ENCODE measurements at regions not wholly inside any gene's neighbourhood (a gene's known extent, or its start where the extent isn't known, plus 50 kb on each side); places are given as distances from the start of the nearest gene placed in this dataset.

GRCh38 chr13:90447034-90447733, 900.3 kb upstream of the MIR17HG start:
- no peak for TF ChIP-seq CTCF (IDR thresholded peaks at IDR 0.05 in 2 of 3, conservative IDR thresholded peaks at IDR 0.05 in 1 of 3; ENCODE audit: borderline replicate concordance in 1 of 3, insufficient read depth in 1 of 3, low read depth in 2 of 3, low read length in 2 of 3)
- no peak for TF ChIP-seq ELF1 (IDR thresholded peaks at IDR 0.05; ENCODE audit: borderline replicate concordance, low read depth)
- H3K4me3 ChIP-seq (replicated peaks in 1 of 2; ENCODE audit: low read depth in 1 of 2, low read length in 2 of 2), result no peak overlapping the region
- CTCF ChIA-PET, result no interaction called here
- H4K20me1 ChIP-seq (ENCODE audit: insufficient read depth), result no peaks in the 10 kb centered on the region
- no peaks in the 10 kb centered on the region for H3K27me3 ChIP-seq (ENCODE audit: insufficient read depth, low read length)
- H3K79me2 ChIP-seq (ENCODE audit: insufficient read depth, low read length), result no peaks in the 10 kb centered on the region
- H3K36me3 ChIP-seq (ENCODE audit: control insufficient read depth in 1 of 2, insufficient read depth in 2 of 2, low read length in 2 of 2), result no peaks in the 10 kb centered on the region; a peak in 1 of 4 replicates
- POLR2A ChIA-PET, result no interaction called here
- H3K9me3 ChIP-seq (ENCODE audit: control insufficient read depth in 1 of 2, insufficient read depth in 1 of 2, low read depth in 1 of 2, low read length in 2 of 2), result peaks cover 0 to 11% of the 10 kb centered on the region in 2 experiments; a peak in 1 of 4 replicates
- H3K9ac ChIP-seq (ENCODE audit: low read length), result no peak overlapping the region
- peaks cover 0 to 30% of the 10 kb centered on the region in 2 experiments; a peak in 2 of 4 replicates for H3K4me1 ChIP-seq (ENCODE audit: control insufficient read depth in 1 of 2, insufficient read depth in 2 of 2, low read length in 2 of 2)
- BruUV-seq (replicated peaks), result no TSS peak
- no peaks in the 10 kb centered on the region for H3K9me2 ChIP-seq (ENCODE audit: insufficient read depth)
- H2AFZ ChIP-seq (ENCODE audit: low read depth, low read length, poor library complexity, severe bottlenecking), result no peak overlapping the region
- RAD21 ChIA-PET (ENCODE audit: low non-redundant PET in 1 of 2, low total read pairs in 2 of 2, uncharacterized antibody in 2 of 2, unreplicated experiment in 2 of 2), result no interaction called here
- H3K4me2 ChIP-seq (ENCODE audit: low read length), result peak overlapping the region; percentile 19; the same call in 1 of the 2 replicates
- intact Hi-C loops (cut with micrococcal nuclease), result no loop called here
- H3K27ac ChIP-seq (ENCODE audit: low read depth, low read length), result no peak overlapping the region
- ATAC-seq (no peak), DNase-seq (ENCODE audit: low read depth, low spot score) (no peak)

GRCh38 chr13:90447734-90448101, 899.8 kb upstream of the MIR17HG start:
- H3K4me1 ChIP-seq (ENCODE audit: control insufficient read depth in 1 of 2, insufficient read depth in 2 of 2, low read length in 2 of 2), result peaks cover 0 to 30% of the 10 kb centered on the region in 2 experiments; a peak in 2 of 4 replicates
- H3K9me3 ChIP-seq (ENCODE audit: control insufficient read depth in 1 of 2, insufficient read depth in 1 of 2, low read depth in 1 of 2, low read length in 2 of 2), result peaks cover 0 to 11% of the 10 kb centered on the region in 2 experiments; a peak in 1 of 4 replicates
- H2AFZ ChIP-seq (ENCODE audit: low read depth, low read length, poor library complexity, severe bottlenecking), result no peak overlapping the region
- RAD21 ChIA-PET (ENCODE audit: low non-redundant PET in 1 of 2, low total read pairs in 2 of 2, uncharacterized antibody in 2 of 2, unreplicated experiment in 2 of 2), result no interaction called here
- no peaks in the 10 kb centered on the region; a peak in 1 of 4 replicates for H3K36me3 ChIP-seq (ENCODE audit: control insufficient read depth in 1 of 2, insufficient read depth in 2 of 2, low read length in 2 of 2)
- no TSS peak for BruUV-seq (replicated peaks)
- H4K20me1 ChIP-seq (ENCODE audit: insufficient read depth), result no peaks in the 10 kb centered on the region
- H3K9me2 ChIP-seq (ENCODE audit: insufficient read depth), result no peaks in the 10 kb centered on the region
- peak; percentile 1 for DNase-seq (ENCODE audit: low read depth, low spot score)
- no peak overlapping the region for H3K9ac ChIP-seq (ENCODE audit: low read length)
- CTCF ChIA-PET, result no interaction called here
- peak overlapping the region; percentile 19; the same call in 1 of the 2 replicates for H3K4me2 ChIP-seq (ENCODE audit: low read length)
- ATAC-seq, result no peak
- POLR2A ChIA-PET, result no interaction called here
- no peaks in the 10 kb centered on the region for H3K27me3 ChIP-seq (ENCODE audit: insufficient read depth, low read length)
- TF ChIP-seq MAX (IDR thresholded peaks at IDR 0.05) (no peak), FOSL1 (IDR thresholded peaks at IDR 0.05; ENCODE audit: low read depth) (no peak), SIN3A (IDR thresholded peaks at IDR 0.05; ENCODE audit: low read depth) (no peak), POLR2AphosphoS5 (IDR thresholded peaks at IDR 0.05; ENCODE audit: low read depth, low read length) (no peak), SRF (IDR thresholded peaks at IDR 0.05; ENCODE audit: low read depth) (no peak), EZH2 (IDR thresholded peaks at IDR 0.05) (no peak)
- H3K4me3 ChIP-seq (replicated peaks in 1 of 2; ENCODE audit: low read depth in 1 of 2, low read length in 2 of 2), result no peak overlapping the region
- H3K27ac ChIP-seq (ENCODE audit: low read depth, low read length), result no peak overlapping the region
- H3K79me2 ChIP-seq (ENCODE audit: insufficient read depth, low read length), result no peaks in the 10 kb centered on the region
- intact Hi-C loops (cut with micrococcal nuclease), result no loop called here

Data from HCT116 (cell line).